ENCODE measurements at regions not wholly inside any gene's neighbourhood (a gene's known extent, or its start where the extent isn't known, plus 50 kb on each side); places are given as distances from the start of the nearest gene placed in this dataset.

DNA sequence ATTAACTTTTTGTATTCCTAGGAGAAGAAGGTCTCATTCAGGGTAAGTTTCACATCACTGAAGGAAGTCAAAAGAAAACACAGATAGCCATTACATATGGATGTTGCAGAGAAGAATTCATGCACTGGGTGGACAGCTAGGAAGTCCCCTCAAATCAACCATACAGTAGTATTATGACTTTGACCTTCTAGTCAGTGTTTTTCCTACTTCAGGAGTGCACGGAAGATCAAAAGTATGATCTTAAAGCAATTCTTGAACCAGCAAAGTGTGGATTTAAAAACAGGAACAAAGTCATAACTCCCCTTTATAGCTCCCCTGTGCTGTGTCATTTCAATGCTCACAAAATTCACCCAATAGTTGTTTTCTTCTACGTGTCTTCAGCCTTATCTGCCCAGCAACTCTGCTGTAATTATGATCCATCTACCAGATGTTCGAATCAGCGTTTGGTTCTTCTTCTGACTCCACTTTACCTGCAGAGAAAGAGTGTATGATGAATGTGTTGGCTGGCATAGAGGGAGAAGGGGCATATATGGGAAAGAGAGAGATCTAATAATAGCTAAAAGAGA is 118.1 kb upstream of the MEIS2 start:
- ATAC-seq (ENCODE audit: insufficient read depth, low read depth) = no peak
- H2AFZ ChIP-seq (ENCODE audit: low read depth, low read length) = no peak overlapping the region

DNA sequence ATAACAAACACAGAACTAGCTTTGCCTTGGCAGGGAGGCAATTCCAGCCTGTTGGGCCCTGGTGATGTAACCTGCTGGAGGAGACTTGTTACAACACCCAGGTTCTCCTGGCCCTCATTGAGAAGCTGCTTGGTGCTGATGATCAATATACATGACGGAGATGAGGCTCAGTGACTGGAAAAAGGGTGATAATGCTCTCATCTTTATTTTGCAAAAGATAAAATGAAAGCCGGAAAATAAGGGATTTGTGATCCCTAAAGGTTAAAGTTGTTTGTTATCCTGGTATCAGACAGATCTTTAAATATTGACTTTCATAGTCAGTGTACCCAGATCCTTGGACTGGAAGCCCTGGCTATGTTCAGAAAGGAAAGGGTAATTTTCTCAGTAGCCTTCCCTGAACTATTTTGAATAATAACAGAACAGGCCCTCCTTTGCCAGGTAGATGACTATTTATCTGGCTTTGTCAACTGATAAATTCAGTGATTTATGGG is 118.9 kb upstream of the MEIS2 start:
- no peak overlapping the region for H3K4me3 ChIP-seq (ENCODE audit: low read depth in 1 of 2, low read length in 2 of 2)
- DNase-seq = no peak
- H3K4me2 ChIP-seq (ENCODE audit: insufficient read depth, low read length) = no peak overlapping the region
- no peaks in the 10 kb centered on the region for H3K27me3 ChIP-seq (ENCODE audit: insufficient read depth, low read length, poor library complexity)
- no peak overlapping the region for H2AFZ ChIP-seq (ENCODE audit: low read depth, low read length)
- no peak for ATAC-seq (ENCODE audit: insufficient read depth, low read depth)
- H3K9me3 ChIP-seq (ENCODE audit: insufficient read depth, low read length, severe bottlenecking) = no peaks in the 10 kb centered on the region
- H3K79me2 ChIP-seq (ENCODE audit: insufficient read depth, low read length) = no peaks in the 10 kb centered on the region
- H3K4me1 ChIP-seq (ENCODE audit: insufficient read depth, low read length) = no peaks in the 10 kb centered on the region
- no peaks in the 10 kb centered on the region for H4K20me1 ChIP-seq (ENCODE audit: insufficient read depth, low read length)
- no peak for TF ChIP-seq EZH2 (IDR thresholded peaks at IDR 0.05; ENCODE audit: borderline replicate concordance, low read depth, low read length, severe bottlenecking)
- TF ChIP-seq, protein P1, sequence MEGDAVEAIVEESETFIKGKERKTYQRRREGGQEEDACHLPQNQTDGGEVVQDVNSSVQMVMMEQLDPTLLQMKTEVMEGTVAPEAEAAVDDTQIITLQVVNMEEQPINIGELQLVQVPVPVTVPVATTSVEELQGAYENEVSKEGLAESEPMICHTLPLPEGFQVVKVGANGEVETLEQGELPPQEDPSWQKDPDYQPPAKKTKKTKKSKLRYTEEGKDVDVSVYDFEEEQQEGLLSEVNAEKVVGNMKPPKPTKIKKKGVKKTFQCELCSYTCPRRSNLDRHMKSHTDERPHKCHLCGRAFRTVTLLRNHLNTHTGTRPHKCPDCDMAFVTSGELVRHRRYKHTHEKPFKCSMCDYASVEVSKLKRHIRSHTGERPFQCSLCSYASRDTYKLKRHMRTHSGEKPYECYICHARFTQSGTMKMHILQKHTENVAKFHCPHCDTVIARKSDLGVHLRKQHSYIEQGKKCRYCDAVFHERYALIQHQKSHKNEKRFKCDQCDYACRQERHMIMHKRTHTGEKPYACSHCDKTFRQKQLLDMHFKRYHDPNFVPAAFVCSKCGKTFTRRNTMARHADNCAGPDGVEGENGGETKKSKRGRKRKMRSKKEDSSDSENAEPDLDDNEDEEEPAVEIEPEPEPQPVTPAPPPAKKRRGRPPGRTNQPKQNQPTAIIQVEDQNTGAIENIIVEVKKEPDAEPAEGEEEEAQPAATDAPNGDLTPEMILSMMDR (IDR thresholded peaks at IDR 0.05; ENCODE audit: borderline replicate concordance, extremely low read depth, low read length, poor library complexity, severe bottlenecking) = no peak
- H3K27ac ChIP-seq (ENCODE audit: low read length) = no peak overlapping the region
- H3K9ac ChIP-seq (ENCODE audit: low read depth, low read length) = no peak overlapping the region
- no peaks in the 10 kb centered on the region for H3K36me3 ChIP-seq (ENCODE audit: insufficient read depth, low read length)

More for the DNA sequence above, 118.1 kb upstream of the MEIS2 start:
- H3K9me3 ChIP-seq (ENCODE audit: insufficient read depth, low read length, severe bottlenecking) = no peaks in the 10 kb centered on the region
- no peak overlapping the region for H3K27ac ChIP-seq (ENCODE audit: low read length)
- H4K20me1 ChIP-seq (ENCODE audit: insufficient read depth, low read length) = no peaks in the 10 kb centered on the region
- H3K4me1 ChIP-seq (ENCODE audit: insufficient read depth, low read length) = no peaks in the 10 kb centered on the region
- H3K36me3 ChIP-seq (ENCODE audit: insufficient read depth, low read length) = no peaks in the 10 kb centered on the region
- H3K79me2 ChIP-seq (ENCODE audit: insufficient read depth, low read length) = no peaks in the 10 kb centered on the region
- no peak overlapping the region for H3K4me3 ChIP-seq (ENCODE audit: low read depth in 1 of 2, low read length in 2 of 2)
- DNase-seq = no peak
- H3K27me3 ChIP-seq (ENCODE audit: insufficient read depth, low read length, poor library complexity) = no peaks in the 10 kb centered on the region
- no peak for TF ChIP-seq EZH2 (IDR thresholded peaks at IDR 0.05; ENCODE audit: borderline replicate concordance, low read depth, low read length, severe bottlenecking)
- TF ChIP-seq, protein P1 (IDR thresholded peaks at IDR 0.05; ENCODE audit: borderline replicate concordance, extremely low read depth, low read length, poor library complexity, severe bottlenecking) = no peak
- no peak overlapping the region for H3K9ac ChIP-seq (ENCODE audit: low read depth, low read length)
- no peak overlapping the region for H3K4me2 ChIP-seq (ENCODE audit: insufficient read depth, low read length)

DNA sequence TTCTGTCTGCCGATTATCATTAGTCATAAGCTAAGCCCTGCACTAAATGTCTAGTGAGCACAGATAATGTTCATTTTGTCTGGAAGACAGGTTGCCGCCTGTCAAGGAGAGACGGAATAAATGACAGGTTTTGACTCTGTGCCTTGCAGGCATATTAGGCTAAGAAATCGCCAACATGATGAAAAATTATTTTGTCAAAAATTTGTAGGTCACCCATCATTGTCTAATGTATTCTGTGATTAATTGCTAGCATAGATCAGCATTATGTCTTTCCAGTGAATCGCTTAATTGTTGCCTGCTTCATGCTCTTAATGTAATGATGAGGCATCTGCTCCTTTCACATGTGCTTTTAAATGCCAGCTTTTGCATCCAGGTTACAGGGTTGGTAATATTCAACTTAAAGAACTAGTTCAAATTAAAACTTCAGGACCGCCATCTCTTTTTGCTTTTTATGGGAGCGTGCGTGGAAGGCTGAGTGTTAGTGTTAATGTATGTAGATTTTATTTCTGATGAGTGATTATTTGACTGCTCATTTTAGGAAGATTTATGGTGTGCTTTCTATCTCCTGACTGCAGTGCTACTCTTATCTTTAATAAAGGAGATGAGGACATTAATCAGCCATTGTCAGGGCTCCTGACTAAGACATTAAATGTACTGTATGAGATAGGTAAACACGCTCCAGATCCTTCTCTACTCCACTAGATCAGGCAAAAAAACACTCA is 120.8 kb upstream of the MEIS2 start:
- no peak for DNase-seq
- Histone ChIP-seq H3K4me3 (ENCODE audit: low read depth in 1 of 2, low read length in 2 of 2) (no peak overlapping the region), H3K4me1 (ENCODE audit: insufficient read depth, low read length) (no peaks in the 10 kb centered on the region), H3K4me2 (ENCODE audit: insufficient read depth, low read length) (no peak overlapping the region), H3K27me3 (ENCODE audit: insufficient read depth, low read length, poor library complexity) (no peaks in the 10 kb centered on the region), H3K36me3 (ENCODE audit: insufficient read depth, low read length) (no peaks in the 10 kb centered on the region), H3K9me3 (ENCODE audit: insufficient read depth, low read length, severe bottlenecking) (no peaks in the 10 kb centered on the region), H3K27ac (ENCODE audit: low read length) (no peak overlapping the region), H2AFZ (ENCODE audit: low read depth, low read length) (no peak overlapping the region), H4K20me1 (ENCODE audit: insufficient read depth, low read length) (no peaks in the 10 kb centered on the region), H3K9ac (ENCODE audit: low read depth, low read length) (no peak overlapping the region), H3K79me2 (ENCODE audit: insufficient read depth, low read length) (no peaks in the 10 kb centered on the region)
- ATAC-seq (ENCODE audit: insufficient read depth, low read depth) = no peak
- TF ChIP-seq, protein P1 (IDR thresholded peaks at IDR 0.05; ENCODE audit: borderline replicate concordance, extremely low read depth, low read length, poor library complexity, severe bottlenecking) = no peak
- no peak for TF ChIP-seq EZH2 (IDR thresholded peaks at IDR 0.05; ENCODE audit: borderline replicate concordance, low read depth, low read length, severe bottlenecking)
